DMS114 treated with DMSO at 0.1 percent for 48 hours (cell line): ENCODE measurements at regions not wholly inside any gene's neighbourhood (a gene's known extent, or its start where the extent isn't known, plus 50 kb on each side); places are given as distances from the start of the nearest gene placed in this dataset.

ENCODE experiments used
- DNase-seq: peaks from one replicate; lab custom pipeline; 2025; ENCODE audit not compliant: unreplicated experiment; lab: John Stamatoyannopoulos, UW

- DNase-seq, result no peak
Measured at GRCh38 chr9:120294003-120294402, 286.0 kb downstream of the CDK5RAP2 start.

DNA sequence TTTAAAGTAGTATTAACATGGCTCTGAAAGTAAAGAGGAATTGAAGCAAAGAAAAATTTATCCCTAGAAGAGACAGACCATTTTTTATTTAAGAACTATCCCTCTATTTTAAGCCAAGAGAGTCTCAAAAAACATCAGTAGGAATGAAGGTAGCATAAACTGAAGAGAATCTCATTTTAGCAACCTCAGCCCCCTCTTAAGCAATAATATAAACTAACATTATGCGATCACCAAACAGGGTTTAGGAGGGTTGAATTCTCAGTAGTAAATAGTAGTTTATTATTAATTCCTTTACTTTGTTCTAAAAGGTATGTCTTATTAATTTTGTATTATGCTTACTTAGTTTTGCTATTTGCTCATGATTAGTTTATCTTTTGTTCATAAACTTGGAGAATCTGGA is 287.4 kb downstream of the CDK5RAP2 start:
- no peak for DNase-seq

- DNase-seq, result no peak
Measured at GRCh38 chr9:120291050-120291449, 288.9 kb downstream of the CDK5RAP2 start.

- no peak for DNase-seq
Measured at GRCh38 chr9:120289990-120290975, 289.7 kb downstream of the CDK5RAP2 start.

GRCh38 chr9:120289098-120289497 is 290.9 kb downstream of the CDK5RAP2 start:
- DNase-seq, result no peak

- no peak for DNase-seq
Measured at GRCh38 chr9:120286530-120286929, 293.4 kb downstream of the CDK5RAP2 start.

- DNase-seq, result no peak
Measured at GRCh38 chr9:120284821-120285220, 295.1 kb downstream of the CDK5RAP2 start.

DNA sequence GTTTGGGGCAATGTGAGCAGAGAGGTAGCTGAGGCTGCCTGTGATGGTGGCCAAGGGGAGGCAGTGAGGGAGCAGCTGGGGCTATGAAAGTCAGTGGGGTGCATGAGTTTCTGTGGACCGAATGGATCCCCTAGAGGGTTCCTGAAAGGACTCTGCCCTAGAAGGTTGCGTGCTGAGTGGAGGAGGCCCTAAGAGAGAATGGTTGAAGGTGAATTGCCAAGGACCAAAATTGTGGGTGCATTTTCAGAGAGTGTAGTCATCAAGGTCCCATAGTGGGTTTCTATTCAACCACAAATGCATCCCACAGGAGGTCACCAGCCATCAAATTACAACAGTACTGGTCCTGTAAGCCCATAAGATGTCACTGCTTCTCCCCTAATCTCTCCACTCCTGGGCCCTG is 298.3 kb downstream of the CDK5RAP2 start:
- DNase-seq, result no peak

DNA sequence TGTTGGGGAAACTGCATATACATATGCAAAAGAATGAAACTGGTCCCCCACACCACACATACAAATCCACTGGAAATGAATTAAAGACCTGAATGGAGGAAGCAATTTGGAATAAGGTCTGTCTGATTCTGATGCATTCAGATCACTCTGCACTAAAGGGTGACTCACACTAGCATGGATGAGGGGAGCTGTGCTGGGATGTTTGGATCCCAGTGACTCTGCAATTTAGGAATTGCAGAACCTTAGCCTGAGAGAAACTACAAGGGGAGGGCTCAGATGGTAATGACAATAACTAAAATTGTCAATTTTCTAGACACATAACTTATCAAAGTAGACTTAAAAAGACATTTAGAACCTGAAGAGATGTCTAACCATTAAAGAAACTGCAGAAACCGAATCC is 312.0 kb downstream of the CDK5RAP2 start:
- DNase-seq, result no peak

- no peak for DNase-seq
Measured at GRCh38 chr9:120265791-120266190, 314.2 kb downstream of the CDK5RAP2 start.

- DNase-seq, result no peak
Measured at GRCh38 chr9:120264528-120264927, 315.4 kb downstream of the CDK5RAP2 start.

GRCh38 chr9:120263836-120264235 is 316.1 kb downstream of the CDK5RAP2 start:
- DNase-seq, result no peak

DNA sequence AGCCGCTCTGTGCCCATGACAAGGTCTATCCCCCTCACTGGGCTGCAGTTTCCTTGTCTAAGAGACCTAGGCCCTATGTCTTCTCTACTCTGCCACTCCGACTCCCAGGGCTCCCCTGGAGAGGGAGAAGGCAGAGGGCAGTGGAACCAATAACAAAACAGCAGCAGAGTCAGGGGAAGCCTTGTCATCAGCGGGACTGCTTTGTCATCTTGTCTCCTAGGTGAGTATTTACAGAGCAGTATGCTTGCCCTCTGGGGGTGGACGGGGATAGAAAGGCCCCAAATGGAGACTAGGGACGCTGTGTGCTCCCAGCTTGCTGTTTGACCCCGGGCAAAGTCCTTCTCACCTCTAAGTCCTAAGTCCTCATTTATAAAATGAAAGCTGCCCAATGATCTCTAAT is 318.5 kb downstream of the CDK5RAP2 start:
- DNase-seq, result no peak

DNA sequence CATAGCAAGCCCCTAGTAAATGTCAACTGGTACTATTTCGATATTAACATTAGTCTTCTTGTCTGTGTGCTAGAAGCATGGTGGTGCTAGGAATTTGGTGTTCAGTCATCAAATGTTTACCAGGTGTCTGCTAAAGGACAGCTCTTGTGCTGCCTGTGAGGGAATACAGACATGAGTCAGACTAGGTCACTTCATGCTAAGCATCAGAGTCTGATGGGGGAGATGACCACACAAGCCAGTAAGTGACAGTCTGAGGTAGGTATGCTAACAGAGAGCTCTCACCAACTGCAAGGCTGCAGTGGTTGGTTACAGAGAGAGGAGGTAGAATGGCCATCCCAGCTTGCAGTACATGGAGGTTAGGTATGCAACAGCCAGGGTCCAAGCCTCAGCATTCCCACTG is 320.9 kb downstream of the CDK5RAP2 start:
- DNase-seq, result no peak

GRCh38 chr9:120258096-120258495 is 321.9 kb downstream of the CDK5RAP2 start:
- DNase-seq, result no peak

GRCh38 chr9:120257483-120257882 is 322.5 kb downstream of the CDK5RAP2 start:
- no peak for DNase-seq

GRCh38 chr9:120256146-120256545 is 323.8 kb downstream of the CDK5RAP2 start:
- no peak for DNase-seq

DNA sequence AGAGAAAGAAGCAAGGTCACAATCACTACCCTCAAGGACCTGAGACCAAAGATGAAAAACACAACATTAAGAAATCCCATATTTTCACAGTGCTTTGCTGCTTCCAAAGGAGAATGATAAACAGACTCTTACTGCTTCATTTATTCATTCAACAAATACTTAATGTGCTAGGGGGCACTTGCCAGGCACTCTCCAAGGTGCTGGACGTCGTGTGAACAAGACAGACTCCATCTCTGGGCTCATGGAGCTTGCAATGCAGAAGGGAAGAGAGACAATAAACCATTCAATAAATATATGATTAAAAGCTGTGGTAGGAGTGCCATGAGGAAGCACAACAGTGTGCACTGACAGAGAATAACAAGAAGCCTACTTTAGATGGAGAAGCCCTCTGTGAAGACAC is 327.7 kb downstream of the CDK5RAP2 start:
- DNase-seq, result no peak

DNA sequence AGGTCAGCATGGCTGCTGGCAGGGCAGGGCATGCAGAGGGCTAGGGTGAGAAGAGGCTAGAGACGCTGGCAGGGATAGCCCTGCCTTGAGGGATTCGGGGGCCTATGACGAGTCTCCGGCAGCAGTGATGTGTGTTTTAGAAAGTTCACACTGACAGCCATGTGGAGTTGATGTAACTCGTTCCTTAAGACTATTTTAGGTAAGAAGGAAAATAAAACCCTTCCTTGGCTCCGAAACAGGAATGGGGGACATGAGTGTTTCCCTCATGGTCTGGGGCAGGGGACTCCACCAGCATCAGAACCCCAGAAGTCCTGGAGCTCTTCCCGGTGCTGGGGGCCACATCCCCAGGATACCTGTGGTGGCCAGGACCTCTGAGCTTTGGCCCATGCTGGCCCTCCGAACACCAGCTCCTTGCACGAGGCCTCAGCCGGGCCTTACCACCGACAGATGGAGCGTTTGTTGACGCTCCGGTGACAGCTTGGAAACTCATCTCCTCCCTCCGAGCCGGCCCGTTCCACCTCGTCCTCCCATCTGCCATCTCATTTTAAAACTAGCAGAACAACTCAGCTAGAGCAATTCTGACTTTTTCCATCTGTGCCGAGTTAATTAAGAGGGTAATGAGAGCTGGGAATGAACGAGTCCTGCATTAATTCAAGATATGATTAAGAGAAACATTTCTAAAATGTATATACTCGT is 337.7 kb downstream of the CDK5RAP2 start:
- no peak for DNase-seq

GRCh38 chr9:120236596-120236995 is 343.4 kb downstream of the CDK5RAP2 start:
- DNase-seq, result no peak

- DNase-seq, result no peak
Measured at GRCh38 chr9:120235081-120235480, 344.9 kb downstream of the CDK5RAP2 start.

GRCh38 chr9:120230227-120230626 is 349.7 kb downstream of the CDK5RAP2 start:
- DNase-seq, result no peak
